OCI-LY7 (cell line): ENCODE measurements at regions not wholly inside any gene's neighbourhood (a gene's known extent, or its start where the extent isn't known, plus 50 kb on each side); places are given as distances from the start of the nearest gene placed in this dataset.

Experiments
- BruUV-seq: library from RNA; stranded (reverse); fragments of 400-500 nt; replicated peaks from 2 replicates; lab custom pipeline; 2021; lab: Mats Ljungman, UMichigan
- CTCF ChIA-PET: fragments of 300-600 bp; sonication (Branson Sonifier 250); formaldehyde crosslinking; loops from one replicate; lab custom pipeline; 2022; ENCODE audit warnings: antibody characterized with exemption; ENCODE audit not compliant: unreplicated experiment; lab: Charles Lee
- POLR2A ChIA-PET: fragments of 300-600 bp; sonication (Branson Sonifier 250); formaldehyde crosslinking; loops from one replicate; lab custom pipeline; 2022; ENCODE audit warnings: antibody characterized with exemption; lab: Charles Lee
- DNase-seq: peaks from one replicate; pipeline ENCODE4 v3.0.0-alpha.2; 2015; ENCODE audit warnings: low spot score
- H2AFZ ChIP-seq: fragments of 200-600 bp; sonication (generic), shearing (Covaris generic); 2 replicates; pipeline ENCODE4 v1.6.1; 2014; ENCODE audit warnings: mild to moderate bottlenecking, antibody characterized with exemption, low read length, moderate library complexity
- H3K27ac ChIP-seq: fragments of 200-600 bp; sonication (generic); 2 replicates; pipeline ENCODE4 v1.5.1; 2014; ENCODE audit warnings: mixed run types, low read depth, mild to moderate bottlenecking, moderate library complexity, low read length, inconsistent platforms; ENCODE audit not compliant: poor library complexity, severe bottlenecking
- H3K36me3 ChIP-seq: fragments of 200-600 bp; sonication (generic); 2 replicates; pipeline ENCODE4 v1.6.1; 2014; ENCODE audit warnings: mild to moderate bottlenecking, antibody characterized with exemption, low read length, moderate library complexity, mixed read lengths; ENCODE audit not compliant: insufficient read depth
- H3K4me1 ChIP-seq: fragments of 200-600 bp; sonication (generic); 2 replicates; pipeline ENCODE4 v1.5.1; 2014; ENCODE audit warnings: mild to moderate bottlenecking, low read length; ENCODE audit not compliant: insufficient read depth, poor library complexity, severe bottlenecking
- H3K4me2 ChIP-seq: fragments of 200-600 bp; sonication (generic); 2 replicates; pipeline ENCODE4 v1.6.1; 2014; ENCODE audit warnings: mild to moderate bottlenecking, low read length
- H3K4me3 ChIP-seq: fragments of 200-600 bp; sonication (generic); 2 replicates; pipeline ENCODE4 v1.5.1; 2014; ENCODE audit warnings: mild to moderate bottlenecking, low read depth, low read length; ENCODE audit not compliant: poor library complexity, severe bottlenecking
- H3K79me2 ChIP-seq: fragments of 200-600 bp; sonication (generic); 2 replicates; pipeline ENCODE4 v1.6.1; 2016; ENCODE audit warnings: low read depth, mild to moderate bottlenecking, low read length, moderate library complexity, mixed read lengths; ENCODE audit not compliant: insufficient read depth
- H3K9me2 ChIP-seq: fragments of 200-600 bp; sonication (generic); 2 replicates; pipeline ENCODE4 v1.6.1; 2016; ENCODE audit warnings: mild to moderate bottlenecking, low read length, mixed read lengths; ENCODE audit not compliant: insufficient read depth
- H3K9me3 ChIP-seq: fragments of 200-600 bp; sonication (generic); 2 replicates; pipeline ENCODE4 v1.6.1; 2014; ENCODE audit warnings: mild to moderate bottlenecking, mixed run types, low read length, mixed read lengths
- H4K20me1 ChIP-seq: fragments of 200-600 bp; sonication (generic); 2 replicates; pipeline ENCODE4 v1.6.1; 2014; ENCODE audit warnings: mild to moderate bottlenecking, antibody characterized with exemption, low read length, moderate library complexity, mixed read lengths; ENCODE audit not compliant: insufficient read depth
- CTCF ChIP-seq: fragments of 200-600 bp; sonication (generic); conservative IDR thresholded peaks from 2 replicates; pipeline ENCODE4 v1.5.1; 2014; ENCODE audit warnings: mild to moderate bottlenecking, antibody characterized with exemption, low read length, moderate library complexity, mixed read lengths
- EZH2phosphoT487 ChIP-seq: fragments of 200-600 bp; sonication (generic); IDR thresholded peaks from 2 replicates; pipeline ENCODE4 v1.6.1; 2018; ENCODE audit warnings: low read depth, borderline replicate concordance, mild to moderate bottlenecking, mixed run types, antibody characterized with exemption, low read length, moderate library complexity, mixed read lengths
- intact Hi-C: fragments of 100-400 bp; cut with micrococcal nuclease; formaldehyde crosslinking; loops from one replicate; pipeline ENCODE4 v1.10.0; 2022; ENCODE audit not compliant: unreplicated experiment

GRCh38 chr12:115450017-115450416, 766.0 kb upstream of the TBX3 start:
- DNase-seq: no peak
- intact Hi-C loops: no loop called here
- Histone ChIP-seq H3K36me3 (no peaks in the 10 kb centered on the region), H3K9me3 (no peaks in the 10 kb centered on the region), H3K4me3 (no peak overlapping the region), H4K20me1 (no peaks in the 10 kb centered on the region), H3K27ac (no peak overlapping the region), H2AFZ (no peak overlapping the region), H3K79me2 (no peaks in the 10 kb centered on the region), H3K4me2 (no peak overlapping the region), H3K4me1 (no peaks in the 10 kb centered on the region), H3K9me2 (no peaks in the 10 kb centered on the region)
- no TSS peak for BruUV-seq
- no peak for TF ChIP-seq CTCF
- TF ChIP-seq EZH2phosphoT487: no peak
- CTCF ChIA-PET: no interaction called here
- POLR2A ChIA-PET: no interaction called here

- POLR2A ChIA-PET: no interaction called here
- Histone ChIP-seq H3K36me3 (no peaks in the 10 kb centered on the region), H4K20me1 (no peaks in the 10 kb centered on the region), H3K4me2 (no peak overlapping the region), H3K79me2 (no peaks in the 10 kb centered on the region), H3K4me3 (no peak overlapping the region), H3K9me3 (no peaks in the 10 kb centered on the region), H3K4me1 (no peaks in the 10 kb centered on the region), H2AFZ (no peak overlapping the region), H3K9me2 (no peaks in the 10 kb centered on the region), H3K27ac (no peak overlapping the region)
- TF ChIP-seq EZH2phosphoT487 (no peak), CTCF (no peak)
- CTCF ChIA-PET: no interaction called here
- intact Hi-C loops: no loop called here
- DNase-seq: no peak
- no TSS peak for BruUV-seq
These were observed 765.6 kb upstream of the TBX3 start for GRCh38 chr12:115449526-115449925.

- no peaks in the 10 kb centered on the region for H3K79me2 ChIP-seq
- no peak overlapping the region for H2AFZ ChIP-seq
- no peak for DNase-seq
- no TSS peak for BruUV-seq
- H4K20me1 ChIP-seq: no peaks in the 10 kb centered on the region
- H3K27ac ChIP-seq: no peak overlapping the region
- intact Hi-C loops: no loop called here
- H3K4me1 ChIP-seq: no peaks in the 10 kb centered on the region
- H3K4me3 ChIP-seq: no peak overlapping the region
- no peaks in the 10 kb centered on the region for H3K9me2 ChIP-seq
- ChIA-PET POLR2A (interaction anchor here (0.7 kb wide), 1 partner anchor 199 kb away, joined by 3 read pairs; no protein-coding TSS in a partner anchor), CTCF (no interaction called here)
- no peaks in the 10 kb centered on the region for H3K36me3 ChIP-seq
- H3K4me2 ChIP-seq: no peak overlapping the region
- no peak for TF ChIP-seq EZH2phosphoT487
- no peaks in the 10 kb centered on the region for H3K9me3 ChIP-seq
These were observed 760.4 kb upstream of the TBX3 start for GRCh38 chr12:115444346-115444745.
